ENCODE measurements at regions not wholly inside any gene's neighbourhood (a gene's known extent, or its start where the extent isn't known, plus 50 kb on each side); places are given as distances from the start of the nearest gene placed in this dataset.

DNA sequence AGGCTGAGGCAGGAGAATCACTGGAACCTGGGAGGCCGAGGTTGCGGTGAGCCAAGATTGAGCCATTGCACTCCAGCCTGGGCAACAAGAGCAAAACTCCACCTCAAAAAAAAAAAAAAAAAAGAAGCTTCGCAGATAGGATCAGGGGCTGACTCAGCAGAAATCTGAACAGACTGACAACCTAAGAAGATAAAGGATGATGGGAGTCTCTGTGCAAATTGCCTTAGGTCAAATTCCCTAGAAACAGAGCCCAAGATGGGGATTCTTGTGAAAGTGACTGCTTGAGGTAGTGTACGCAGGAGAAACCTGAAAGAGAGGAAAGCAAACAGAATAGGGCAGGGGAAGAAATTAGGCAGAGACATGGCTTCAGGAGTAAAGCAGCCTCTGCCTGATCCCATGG is 160.8 kb upstream of the LRIG1 start:
- POLR2A ChIA-PET: no interaction called here
- no peak for DNase-seq (ENCODE audit: extremely low spot score)
- CTCF ChIA-PET: no interaction called here
- no peak for TF ChIP-seq SP1 (IDR thresholded peaks at IDR 0.05)

DNA sequence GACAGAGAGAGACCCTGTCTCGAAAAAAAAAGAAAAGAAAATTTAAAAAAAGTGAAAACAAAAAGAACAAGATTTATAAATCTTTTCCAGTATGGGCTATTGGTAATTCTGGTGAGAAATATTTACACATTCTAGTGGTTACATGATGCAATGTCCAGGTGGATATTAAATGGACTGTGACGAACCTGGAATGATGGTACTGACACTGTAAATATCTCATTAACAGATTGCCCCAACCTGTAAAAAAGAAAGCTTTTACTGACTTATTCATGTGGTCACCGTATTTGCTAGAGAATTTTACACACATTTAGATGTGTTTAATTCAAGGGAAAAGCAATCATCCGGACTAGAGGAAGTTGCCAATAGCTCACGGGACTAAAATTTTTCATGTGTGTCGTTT is 162.1 kb upstream of the LRIG1 start:
- POLR2A ChIA-PET: no interaction called here
- TF ChIP-seq BHLHE40 (IDR thresholded peaks at IDR 0.05; ENCODE audit: borderline replicate concordance) (no peak), TARDBP (IDR thresholded peaks at IDR 0.05) (no peak), SP1 (IDR thresholded peaks at IDR 0.05) (no peak), HDGF (IDR thresholded peaks at IDR 0.05; ENCODE audit: borderline replicate concordance) (no peak), ZNF384 (IDR thresholded peaks at IDR 0.05) (no peak), ARNT (IDR thresholded peaks at IDR 0.05) (no peak), FOXM1 (IDR thresholded peaks at IDR 0.05; ENCODE audit: borderline replicate concordance) (no peak), NFRKB (IDR thresholded peaks at IDR 0.05) (no peak), LEF1 (IDR thresholded peaks at IDR 0.05; ENCODE audit: borderline replicate concordance) (no peak), ELF4 (IDR thresholded peaks at IDR 0.05) (no peak), FOXA1 (IDR thresholded peaks at IDR 0.05) (no peak), L3MBTL2 (conservative IDR thresholded peaks at IDR 0.05) (no peak)
- TF ChIP-seq, protein P1, sequence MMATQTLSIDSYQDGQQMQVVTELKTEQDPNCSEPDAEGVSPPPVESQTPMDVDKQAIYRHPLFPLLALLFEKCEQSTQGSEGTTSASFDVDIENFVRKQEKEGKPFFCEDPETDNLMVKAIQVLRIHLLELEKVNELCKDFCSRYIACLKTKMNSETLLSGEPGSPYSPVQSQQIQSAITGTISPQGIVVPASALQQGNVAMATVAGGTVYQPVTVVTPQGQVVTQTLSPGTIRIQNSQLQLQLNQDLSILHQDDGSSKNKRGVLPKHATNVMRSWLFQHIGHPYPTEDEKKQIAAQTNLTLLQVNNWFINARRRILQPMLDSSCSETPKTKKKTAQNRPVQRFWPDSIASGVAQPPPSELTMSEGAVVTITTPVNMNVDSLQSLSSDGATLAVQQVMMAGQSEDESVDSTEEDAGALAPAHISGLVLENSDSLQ (IDR thresholded peaks at IDR 0.05): no peak
- no peak for DNase-seq (ENCODE audit: extremely low spot score)
- CTCF ChIA-PET: no interaction called here

DNA sequence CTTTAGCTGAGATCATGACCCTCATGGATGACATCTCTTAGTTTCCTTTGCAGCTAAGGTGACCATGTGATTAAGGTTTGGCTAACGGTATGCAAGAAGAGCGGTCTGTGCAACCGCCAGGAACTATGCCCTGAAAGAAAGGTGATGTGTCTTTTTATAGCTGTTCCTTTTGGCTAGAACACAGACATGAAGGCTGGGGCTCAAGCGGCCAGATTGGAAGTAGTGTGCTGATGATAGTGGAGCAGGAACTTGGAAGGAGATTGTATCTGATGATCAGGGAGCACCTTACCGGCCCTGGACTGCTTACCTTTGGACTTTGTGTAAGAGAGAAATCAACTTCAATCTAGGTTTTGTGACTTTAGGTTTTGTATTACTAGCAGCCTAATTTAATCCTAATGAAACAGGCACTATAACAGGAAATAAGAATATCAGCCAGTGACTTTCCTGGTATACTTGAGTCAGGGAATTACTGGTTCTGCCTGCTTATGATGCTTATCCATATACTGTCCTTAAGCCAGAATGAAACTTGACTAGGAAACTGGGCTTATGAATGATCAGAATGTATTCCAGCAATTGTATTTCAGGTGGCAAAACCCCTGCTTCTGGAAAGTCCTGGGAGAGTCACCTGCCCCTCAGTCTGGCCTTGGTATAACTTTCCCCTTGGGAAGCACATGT is 164.3 kb upstream of the LRIG1 start:
- no peak for TF ChIP-seq FOXM1 (IDR thresholded peaks at IDR 0.05; ENCODE audit: borderline replicate concordance)
- TF ChIP-seq, protein P1 (IDR thresholded peaks at IDR 0.05): no peak
- DNase-seq (ENCODE audit: extremely low spot score): no peak
- POLR2A ChIA-PET: no interaction called here

DNA sequence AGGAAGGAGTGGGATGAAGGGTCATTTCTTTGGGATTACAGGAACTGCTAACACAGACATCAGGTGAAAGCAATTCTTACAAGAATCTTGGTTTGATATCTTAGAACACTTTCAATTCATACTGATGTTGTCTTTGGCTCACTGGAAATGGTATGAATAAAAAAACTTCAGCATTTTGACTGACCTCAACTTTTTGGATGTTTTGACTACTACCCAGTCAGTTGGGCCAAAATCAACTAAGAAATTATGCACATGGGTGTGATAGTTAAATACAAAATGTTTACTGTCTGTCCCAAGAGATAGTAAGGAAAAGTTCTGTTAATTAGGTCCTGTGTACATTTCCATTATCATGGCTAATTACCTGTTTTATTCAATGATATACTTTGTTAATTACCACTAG is 165.5 kb upstream of the LRIG1 start:
- ChIA-PET POLR2A (no interaction called here), CTCF (no interaction called here)
- TF ChIP-seq ARNT (IDR thresholded peaks at IDR 0.05) (no peak), HDGF (IDR thresholded peaks at IDR 0.05; ENCODE audit: borderline replicate concordance) (no peak), FOXA1 (IDR thresholded peaks at IDR 0.05) (no peak), FOXM1 (IDR thresholded peaks at IDR 0.05; ENCODE audit: borderline replicate concordance) (no peak), SP1 (IDR thresholded peaks at IDR 0.05) (no peak), ZNF384 (IDR thresholded peaks at IDR 0.05) (no peak), L3MBTL2 (conservative IDR thresholded peaks at IDR 0.05) (no peak), SUZ12 (IDR thresholded peaks at IDR 0.05) (no peak), LEF1 (IDR thresholded peaks at IDR 0.05; ENCODE audit: borderline replicate concordance) (no peak), CTBP1 (IDR thresholded peaks at IDR 0.05; ENCODE audit: borderline replicate concordance) (no peak), FOXK2 (IDR thresholded peaks at IDR 0.05) (no peak), NFRKB (IDR thresholded peaks at IDR 0.05) (no peak), ELF4 (IDR thresholded peaks at IDR 0.05) (no peak)
- TF ChIP-seq, protein P1 (IDR thresholded peaks at IDR 0.05): no peak
- no peak for DNase-seq (ENCODE audit: extremely low spot score)

More for the DNA sequence above, 164.3 kb upstream of the LRIG1 start:
- CTCF ChIA-PET: no interaction called here

DNA sequence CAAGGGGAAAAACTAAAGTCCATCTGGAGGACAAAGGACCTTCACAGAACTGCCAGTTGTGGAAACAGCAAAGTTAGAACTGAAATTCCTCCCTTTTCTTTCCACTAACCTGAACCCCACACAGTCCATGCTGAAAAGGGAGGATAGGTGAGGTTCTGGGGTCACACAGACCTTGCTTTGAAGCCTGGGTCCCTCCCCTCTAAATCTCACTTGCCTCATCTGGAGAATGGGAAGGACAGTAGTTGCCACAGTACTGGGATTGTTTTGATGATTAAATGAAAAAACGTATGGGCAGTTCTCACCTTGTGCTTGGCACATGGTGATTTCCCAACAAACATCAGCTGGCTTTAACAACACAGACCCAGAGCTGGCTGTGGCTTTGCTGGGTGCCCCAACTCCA is 166.4 kb upstream of the LRIG1 start:
- TF ChIP-seq FOXA1 (IDR thresholded peaks at IDR 0.05) (no peak), ARNT (IDR thresholded peaks at IDR 0.05) (no peak), CTBP1 (IDR thresholded peaks at IDR 0.05; ENCODE audit: borderline replicate concordance) (no peak)
- TF ChIP-seq, protein P1 (IDR thresholded peaks at IDR 0.05): no peak
- POLR2A ChIA-PET: no interaction called here
- CTCF ChIA-PET: no interaction called here
- DNase-seq (ENCODE audit: extremely low spot score): no peak

DNA sequence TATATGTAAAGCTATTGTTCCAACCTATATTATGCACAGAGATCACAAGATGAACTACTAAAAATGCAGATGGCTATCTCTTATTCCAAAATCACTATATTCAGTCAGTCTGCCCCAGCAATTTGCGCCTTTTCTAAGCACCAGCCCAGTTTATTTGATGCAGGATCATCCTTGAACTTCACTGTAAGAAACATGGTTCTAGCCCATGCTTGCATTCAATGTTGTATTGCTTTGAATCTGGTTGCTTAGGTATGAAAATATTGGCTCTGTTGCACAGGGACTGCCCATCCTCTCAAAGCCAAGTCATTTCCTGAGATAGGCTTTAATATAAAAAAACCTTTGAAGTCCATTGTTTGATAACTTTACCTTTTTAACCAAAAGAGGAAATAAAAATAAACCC is 170.5 kb upstream of the LRIG1 start:
- CTCF ChIA-PET: no interaction called here
- DNase-seq (ENCODE audit: extremely low spot score): no peak
- TF ChIP-seq TARDBP (IDR thresholded peaks at IDR 0.05): no peak
- TF ChIP-seq ARNT (IDR thresholded peaks at IDR 0.05): no peak
- TF ChIP-seq LEF1 (IDR thresholded peaks at IDR 0.05; ENCODE audit: borderline replicate concordance): no peak
- TF ChIP-seq L3MBTL2 (conservative IDR thresholded peaks at IDR 0.05): no peak
- no peak for TF ChIP-seq NFRKB (IDR thresholded peaks at IDR 0.05)
- TF ChIP-seq SP1 (IDR thresholded peaks at IDR 0.05): no peak
- TF ChIP-seq FOXM1 (IDR thresholded peaks at IDR 0.05; ENCODE audit: borderline replicate concordance): no peak
- no peak for TF ChIP-seq CTBP1 (IDR thresholded peaks at IDR 0.05; ENCODE audit: borderline replicate concordance)
- TF ChIP-seq BHLHE40 (IDR thresholded peaks at IDR 0.05; ENCODE audit: borderline replicate concordance): no peak
- no peak for TF ChIP-seq ELF4 (IDR thresholded peaks at IDR 0.05)
- TF ChIP-seq SUZ12 (IDR thresholded peaks at IDR 0.05): no peak
- TF ChIP-seq HDGF (IDR thresholded peaks at IDR 0.05; ENCODE audit: borderline replicate concordance): no peak
- no peak for TF ChIP-seq FOXA1 (IDR thresholded peaks at IDR 0.05)
- no peak for TF ChIP-seq FOXK2 (IDR thresholded peaks at IDR 0.05)
- TF ChIP-seq, protein P1 (IDR thresholded peaks at IDR 0.05): no peak
- POLR2A ChIA-PET: no interaction called here
